ENCODE measurements at regions not wholly inside any gene's neighbourhood (a gene's known extent, or its start where the extent isn't known, plus 50 kb on each side); places are given as distances from the start of the nearest gene placed in this dataset.
A peak's percentile ranks its signal among the peaks of the same experiment; 100 is the strongest.

- Histone ChIP-seq H3K4me1 (ENCODE audit: low read depth) (peaks cover 88% of the 10 kb centered on the region), H3K27ac (peak overlapping the region; percentile 91), H3K9me3 (ENCODE audit: low read depth) (no peaks in the 10 kb centered on the region), H3K27me3 (no peaks in the 10 kb centered on the region), H3K4me3 (no peak overlapping the region), H3K36me3 (no peaks in the 10 kb centered on the region)
- no peak for TF ChIP-seq CTCF (IDR thresholded peaks at IDR 0.05; ENCODE audit: low read depth, low read length)
- DNase-seq (ENCODE audit: low read depth in 1 of 2, low spot score in 1 of 2), result peak in 1 of 2 donors; percentile 78
These were observed 78.0 kb upstream of the IPO9 start for GRCh38 chr1:201750934-201751333.

- peak; percentile 61 to 64 for DNase-seq (ENCODE audit: low read depth in 1 of 2, low spot score in 1 of 2)
- peak overlapping the region; percentile 91 for H3K27ac ChIP-seq
- H3K9me3 ChIP-seq (ENCODE audit: low read depth), result no peaks in the 10 kb centered on the region
- H3K4me1 ChIP-seq (ENCODE audit: low read depth), result peaks cover 90% of the 10 kb centered on the region
- H3K36me3 ChIP-seq, result no peaks in the 10 kb centered on the region
- TF ChIP-seq CTCF (IDR thresholded peaks at IDR 0.05; ENCODE audit: low read depth, low read length), result no peak
- no peak overlapping the region for H3K4me3 ChIP-seq
- no peaks in the 10 kb centered on the region for H3K27me3 ChIP-seq
These were observed 77.1 kb upstream of the IPO9 start for GRCh38 chr1:201751872-201752271.

GRCh38 chr1:201752333-201752732 lies 76.6 kb upstream of the IPO9 start:
- Histone ChIP-seq H3K27me3 (no peaks in the 10 kb centered on the region), H3K27ac (peak overlapping the region; percentile 91), H3K36me3 (no peaks in the 10 kb centered on the region), H3K4me1 (ENCODE audit: low read depth) (peaks cover 90% of the 10 kb centered on the region), H3K9me3 (ENCODE audit: low read depth) (no peaks in the 10 kb centered on the region), H3K4me3 (no peak overlapping the region)
- no peak for DNase-seq (ENCODE audit: low read depth in 1 of 2, low spot score in 1 of 2)
- TF ChIP-seq CTCF (IDR thresholded peaks at IDR 0.05; ENCODE audit: low read depth, low read length), result no peak

GRCh38 chr1:201753492-201753891 lies 75.5 kb upstream of the IPO9 start:
- H3K4me3 ChIP-seq, result no peak overlapping the region
- no peak for DNase-seq (ENCODE audit: low read depth in 1 of 2, low spot score in 1 of 2)
- no peaks in the 10 kb centered on the region for H3K9me3 ChIP-seq (ENCODE audit: low read depth)
- H3K4me1 ChIP-seq (ENCODE audit: low read depth), result peaks cover 90% of the 10 kb centered on the region
- peak overlapping the region; percentile 91 for H3K27ac ChIP-seq
- H3K36me3 ChIP-seq, result no peaks in the 10 kb centered on the region
- no peaks in the 10 kb centered on the region for H3K27me3 ChIP-seq
- no peak for TF ChIP-seq CTCF (IDR thresholded peaks at IDR 0.05; ENCODE audit: low read depth, low read length)

GRCh38 chr1:201754353-201754752 lies 74.6 kb upstream of the IPO9 start:
- no peaks in the 10 kb centered on the region for H3K27me3 ChIP-seq
- peaks cover 94% of the 10 kb centered on the region for H3K4me1 ChIP-seq (ENCODE audit: low read depth)
- TF ChIP-seq CTCF (IDR thresholded peaks at IDR 0.05; ENCODE audit: low read depth, low read length), result no peak
- peak; percentile 41 to 89 for DNase-seq (ENCODE audit: low read depth in 1 of 2, low spot score in 1 of 2)
- H3K36me3 ChIP-seq, result no peaks in the 10 kb centered on the region
- H3K27ac ChIP-seq, result peak overlapping the region; percentile 91
- H3K9me3 ChIP-seq (ENCODE audit: low read depth), result no peaks in the 10 kb centered on the region
- H3K4me3 ChIP-seq, result no peak overlapping the region

- no peaks in the 10 kb centered on the region for H3K36me3 ChIP-seq
- H3K27ac ChIP-seq, result peak overlapping the region; percentile 91
- TF ChIP-seq CTCF (IDR thresholded peaks at IDR 0.05; ENCODE audit: low read depth, low read length), result no peak
- no peaks in the 10 kb centered on the region for H3K27me3 ChIP-seq
- H3K9me3 ChIP-seq (ENCODE audit: low read depth), result no peaks in the 10 kb centered on the region
- DNase-seq (ENCODE audit: low read depth in 1 of 2, low spot score in 1 of 2), result no peak
- no peak overlapping the region for H3K4me3 ChIP-seq
- peaks cover 94% of the 10 kb centered on the region for H3K4me1 ChIP-seq (ENCODE audit: low read depth)
These were observed 73.8 kb upstream of the IPO9 start for GRCh38 chr1:201755200-201755599.

Data from cardiac muscle cell (in vitro differentiated cells and primary cell).